K562 (cell line): ENCODE measurements at regions not wholly inside any gene's neighbourhood (a gene's known extent, or its start where the extent isn't known, plus 50 kb on each side); places are given as distances from the start of the nearest gene placed in this dataset.

Experiments used
- MYC ChIP-seq, 2 experiments: fragments of 250-450 bp in 1 of 2; sonication (Bioruptor Pico) in 1 of 2; IDR thresholded peaks; 2 replicates each; pipeline versions ENCODE4 v1.5.1 to v1.6.1; 2012 to 2021; ENCODE audit warnings: low read depth in 2 of 2, borderline replicate concordance in 1 of 2, improper control_type of control experiment in 1 of 2, low read length in 1 of 2, mild to moderate bottlenecking in 1 of 2, moderate library complexity in 1 of 2
- POLR2H ChIP-seq: IDR thresholded peaks from 2 replicates; pipeline ENCODE4 v1.6.1; 2016; ENCODE audit warnings: missing genetic modification characterization, low read depth, mild to moderate bottlenecking, control low read depth, missing compliant biosample characterization, moderate library complexity
- POU5F1 ChIP-seq: fragments of 150-350 bp; IDR thresholded peaks from 2 replicates; pipeline ENCODE4 v1.6.1; 2014; ENCODE audit warnings: borderline replicate concordance, low read length, low read depth, mild to moderate bottlenecking; ENCODE audit not compliant: partially characterized antibody
- TF ChIP-seq, protein P1 (sequence below): fragments of 450-650 bp; IDR thresholded peaks from 2 replicates; pipeline ENCODE4 v1.6.1; 2016; ENCODE audit warnings: mild to moderate bottlenecking, moderate library complexity
- TF ChIP-seq, protein P2 (sequence below), 2 experiments: IDR thresholded peaks in 1 of 2; conservative IDR thresholded peaks in 1 of 2; 2 replicates each; pipeline ENCODE4 v1.6.1; 2016; ENCODE audit warnings: low read depth in 2 of 2, mild to moderate bottlenecking in 1 of 2, missing compliant biosample characterization in 1 of 2, missing genetic modification characterization in 1 of 2, moderate library complexity in 1 of 2
- TF ChIP-seq, protein P3 (sequence below): sonication (generic); formaldehyde crosslinking; IDR thresholded peaks from 2 replicates; pipeline ENCODE4 v1.5.0; 2020; ENCODE audit warnings: missing genetic modification reagents
- TF ChIP-seq, protein P4 (sequence below): sonication (generic); formaldehyde crosslinking; IDR thresholded peaks from 2 replicates; pipeline ENCODE4 v1.9.0; 2022; ENCODE audit warnings: mild to moderate bottlenecking, missing genetic modification reagents
- TF ChIP-seq, protein P5 (sequence below): sonication (generic); formaldehyde crosslinking; IDR thresholded peaks from 2 replicates; pipeline ENCODE4 v1.8.0; 2022; ENCODE audit warnings: missing genetic modification reagents, mild to moderate bottlenecking, moderate library complexity, borderline replicate concordance

DNA sequence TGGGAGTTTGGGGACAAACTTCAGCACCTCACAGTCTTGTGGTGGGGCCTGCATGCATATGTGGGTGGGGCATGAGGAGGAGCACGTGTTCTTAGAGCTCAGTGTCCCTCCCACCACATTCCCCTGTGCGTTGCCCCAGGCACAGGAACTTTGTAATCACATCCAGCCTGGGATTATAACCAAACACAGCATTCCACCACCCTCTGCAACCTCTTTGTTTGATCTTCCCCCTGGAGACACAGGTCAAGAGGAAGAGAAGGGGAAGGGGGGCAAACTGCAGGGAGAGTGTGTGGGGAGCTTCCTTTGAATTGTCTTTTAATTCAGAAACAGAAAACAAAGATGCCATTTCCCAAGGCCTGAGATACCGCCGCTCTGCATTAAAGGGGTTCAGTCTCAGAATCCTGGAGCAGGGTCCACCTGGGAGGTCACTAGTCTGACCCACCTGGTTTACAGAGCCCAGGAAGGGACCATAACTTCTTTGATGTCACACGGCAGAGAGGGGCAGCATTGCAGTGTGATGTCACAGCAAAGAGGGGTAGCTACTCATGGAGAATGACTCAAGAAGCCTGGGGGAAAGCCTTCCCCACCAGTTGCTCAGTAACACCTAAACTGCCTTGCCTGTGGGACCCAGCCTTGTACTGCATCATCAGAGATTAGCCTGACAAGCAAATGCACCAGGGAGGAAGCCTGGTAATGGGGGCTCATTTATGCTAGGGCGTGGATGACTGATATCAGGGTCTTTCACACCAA, 106.3 kb upstream of the RNU6-1 start (continued):
- TF ChIP-seq, protein P1, sequence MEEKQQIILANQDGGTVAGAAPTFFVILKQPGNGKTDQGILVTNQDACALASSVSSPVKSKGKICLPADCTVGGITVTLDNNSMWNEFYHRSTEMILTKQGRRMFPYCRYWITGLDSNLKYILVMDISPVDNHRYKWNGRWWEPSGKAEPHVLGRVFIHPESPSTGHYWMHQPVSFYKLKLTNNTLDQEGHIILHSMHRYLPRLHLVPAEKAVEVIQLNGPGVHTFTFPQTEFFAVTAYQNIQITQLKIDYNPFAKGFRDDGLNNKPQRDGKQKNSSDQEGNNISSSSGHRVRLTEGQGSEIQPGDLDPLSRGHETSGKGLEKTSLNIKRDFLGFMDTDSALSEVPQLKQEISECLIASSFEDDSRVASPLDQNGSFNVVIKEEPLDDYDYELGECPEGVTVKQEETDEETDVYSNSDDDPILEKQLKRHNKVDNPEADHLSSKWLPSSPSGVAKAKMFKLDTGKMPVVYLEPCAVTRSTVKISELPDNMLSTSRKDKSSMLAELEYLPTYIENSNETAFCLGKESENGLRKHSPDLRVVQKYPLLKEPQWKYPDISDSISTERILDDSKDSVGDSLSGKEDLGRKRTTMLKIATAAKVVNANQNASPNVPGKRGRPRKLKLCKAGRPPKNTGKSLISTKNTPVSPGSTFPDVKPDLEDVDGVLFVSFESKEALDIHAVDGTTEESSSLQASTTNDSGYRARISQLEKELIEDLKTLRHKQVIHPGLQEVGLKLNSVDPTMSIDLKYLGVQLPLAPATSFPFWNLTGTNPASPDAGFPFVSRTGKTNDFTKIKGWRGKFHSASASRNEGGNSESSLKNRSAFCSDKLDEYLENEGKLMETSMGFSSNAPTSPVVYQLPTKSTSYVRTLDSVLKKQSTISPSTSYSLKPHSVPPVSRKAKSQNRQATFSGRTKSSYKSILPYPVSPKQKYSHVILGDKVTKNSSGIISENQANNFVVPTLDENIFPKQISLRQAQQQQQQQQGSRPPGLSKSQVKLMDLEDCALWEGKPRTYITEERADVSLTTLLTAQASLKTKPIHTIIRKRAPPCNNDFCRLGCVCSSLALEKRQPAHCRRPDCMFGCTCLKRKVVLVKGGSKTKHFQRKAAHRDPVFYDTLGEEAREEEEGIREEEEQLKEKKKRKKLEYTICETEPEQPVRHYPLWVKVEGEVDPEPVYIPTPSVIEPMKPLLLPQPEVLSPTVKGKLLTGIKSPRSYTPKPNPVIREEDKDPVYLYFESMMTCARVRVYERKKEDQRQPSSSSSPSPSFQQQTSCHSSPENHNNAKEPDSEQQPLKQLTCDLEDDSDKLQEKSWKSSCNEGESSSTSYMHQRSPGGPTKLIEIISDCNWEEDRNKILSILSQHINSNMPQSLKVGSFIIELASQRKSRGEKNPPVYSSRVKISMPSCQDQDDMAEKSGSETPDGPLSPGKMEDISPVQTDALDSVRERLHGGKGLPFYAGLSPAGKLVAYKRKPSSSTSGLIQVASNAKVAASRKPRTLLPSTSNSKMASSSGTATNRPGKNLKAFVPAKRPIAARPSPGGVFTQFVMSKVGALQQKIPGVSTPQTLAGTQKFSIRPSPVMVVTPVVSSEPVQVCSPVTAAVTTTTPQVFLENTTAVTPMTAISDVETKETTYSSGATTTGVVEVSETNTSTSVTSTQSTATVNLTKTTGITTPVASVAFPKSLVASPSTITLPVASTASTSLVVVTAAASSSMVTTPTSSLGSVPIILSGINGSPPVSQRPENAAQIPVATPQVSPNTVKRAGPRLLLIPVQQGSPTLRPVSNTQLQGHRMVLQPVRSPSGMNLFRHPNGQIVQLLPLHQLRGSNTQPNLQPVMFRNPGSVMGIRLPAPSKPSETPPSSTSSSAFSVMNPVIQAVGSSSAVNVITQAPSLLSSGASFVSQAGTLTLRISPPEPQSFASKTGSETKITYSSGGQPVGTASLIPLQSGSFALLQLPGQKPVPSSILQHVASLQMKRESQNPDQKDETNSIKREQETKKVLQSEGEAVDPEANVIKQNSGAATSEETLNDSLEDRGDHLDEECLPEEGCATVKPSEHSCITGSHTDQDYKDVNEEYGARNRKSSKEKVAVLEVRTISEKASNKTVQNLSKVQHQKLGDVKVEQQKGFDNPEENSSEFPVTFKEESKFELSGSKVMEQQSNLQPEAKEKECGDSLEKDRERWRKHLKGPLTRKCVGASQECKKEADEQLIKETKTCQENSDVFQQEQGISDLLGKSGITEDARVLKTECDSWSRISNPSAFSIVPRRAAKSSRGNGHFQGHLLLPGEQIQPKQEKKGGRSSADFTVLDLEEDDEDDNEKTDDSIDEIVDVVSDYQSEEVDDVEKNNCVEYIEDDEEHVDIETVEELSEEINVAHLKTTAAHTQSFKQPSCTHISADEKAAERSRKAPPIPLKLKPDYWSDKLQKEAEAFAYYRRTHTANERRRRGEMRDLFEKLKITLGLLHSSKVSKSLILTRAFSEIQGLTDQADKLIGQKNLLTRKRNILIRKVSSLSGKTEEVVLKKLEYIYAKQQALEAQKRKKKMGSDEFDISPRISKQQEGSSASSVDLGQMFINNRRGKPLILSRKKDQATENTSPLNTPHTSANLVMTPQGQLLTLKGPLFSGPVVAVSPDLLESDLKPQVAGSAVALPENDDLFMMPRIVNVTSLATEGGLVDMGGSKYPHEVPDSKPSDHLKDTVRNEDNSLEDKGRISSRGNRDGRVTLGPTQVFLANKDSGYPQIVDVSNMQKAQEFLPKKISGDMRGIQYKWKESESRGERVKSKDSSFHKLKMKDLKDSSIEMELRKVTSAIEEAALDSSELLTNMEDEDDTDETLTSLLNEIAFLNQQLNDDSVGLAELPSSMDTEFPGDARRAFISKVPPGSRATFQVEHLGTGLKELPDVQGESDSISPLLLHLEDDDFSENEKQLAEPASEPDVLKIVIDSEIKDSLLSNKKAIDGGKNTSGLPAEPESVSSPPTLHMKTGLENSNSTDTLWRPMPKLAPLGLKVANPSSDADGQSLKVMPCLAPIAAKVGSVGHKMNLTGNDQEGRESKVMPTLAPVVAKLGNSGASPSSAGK: peak; percentile 28; the same call in 1 of the 2 replicates
- TF ChIP-seq, protein P2, sequence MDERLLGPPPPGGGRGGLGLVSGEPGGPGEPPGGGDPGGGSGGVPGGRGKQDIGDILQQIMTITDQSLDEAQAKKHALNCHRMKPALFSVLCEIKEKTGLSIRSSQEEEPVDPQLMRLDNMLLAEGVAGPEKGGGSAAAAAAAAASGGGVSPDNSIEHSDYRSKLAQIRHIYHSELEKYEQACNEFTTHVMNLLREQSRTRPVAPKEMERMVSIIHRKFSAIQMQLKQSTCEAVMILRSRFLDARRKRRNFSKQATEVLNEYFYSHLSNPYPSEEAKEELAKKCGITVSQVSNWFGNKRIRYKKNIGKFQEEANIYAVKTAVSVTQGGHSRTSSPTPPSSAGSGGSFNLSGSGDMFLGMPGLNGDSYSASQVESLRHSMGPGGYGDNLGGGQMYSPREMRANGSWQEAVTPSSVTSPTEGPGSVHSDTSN (CRISPR knock-in tag; IDR thresholded peaks at IDR 0.05; ENCODE audit: low read depth): no peak
- TF ChIP-seq, protein P2 (tag; conservative IDR thresholded peaks at IDR 0.05; ENCODE audit: low read depth): no peak
- TF ChIP-seq MYC (IDR thresholded peaks at IDR 0.05; ENCODE audit: low read depth, low read length) (0 out of 2 replicates have a peak, but pooled peaks have one; percentile 27), MYC (CRISPR knock-in tag; IDR thresholded peaks at IDR 0.05; ENCODE audit: borderline replicate concordance, low read depth) (no peak), POU5F1 (no peak), POLR2H (tag) (no peak)
- TF ChIP-seq, protein P3, sequence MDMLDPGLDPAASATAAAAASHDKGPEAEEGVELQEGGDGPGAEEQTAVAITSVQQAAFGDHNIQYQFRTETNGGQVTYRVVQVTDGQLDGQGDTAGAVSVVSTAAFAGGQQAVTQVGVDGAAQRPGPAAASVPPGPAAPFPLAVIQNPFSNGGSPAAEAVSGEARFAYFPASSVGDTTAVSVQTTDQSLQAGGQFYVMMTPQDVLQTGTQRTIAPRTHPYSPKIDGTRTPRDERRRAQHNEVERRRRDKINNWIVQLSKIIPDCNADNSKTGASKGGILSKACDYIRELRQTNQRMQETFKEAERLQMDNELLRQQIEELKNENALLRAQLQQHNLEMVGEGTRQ: peak; percentile 59
- TF ChIP-seq, protein P4, sequence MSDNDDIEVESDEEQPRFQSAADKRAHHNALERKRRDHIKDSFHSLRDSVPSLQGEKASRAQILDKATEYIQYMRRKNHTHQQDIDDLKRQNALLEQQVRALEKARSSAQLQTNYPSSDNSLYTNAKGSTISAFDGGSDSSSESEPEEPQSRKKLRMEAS (CRISPR knock-in tag): peak; percentile 42; the same call in 1 of the 2 replicates
- TF ChIP-seq, protein P5, sequence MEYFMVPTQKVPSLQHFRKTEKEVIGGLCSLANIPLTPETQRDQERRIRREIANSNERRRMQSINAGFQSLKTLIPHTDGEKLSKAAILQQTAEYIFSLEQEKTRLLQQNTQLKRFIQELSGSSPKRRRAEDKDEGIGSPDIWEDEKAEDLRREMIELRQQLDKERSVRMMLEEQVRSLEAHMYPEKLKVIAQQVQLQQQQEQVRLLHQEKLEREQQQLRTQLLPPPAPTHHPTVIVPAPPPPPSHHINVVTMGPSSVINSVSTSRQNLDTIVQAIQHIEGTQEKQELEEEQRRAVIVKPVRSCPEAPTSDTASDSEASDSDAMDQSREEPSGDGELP (CRISPR knock-in tag): no peak
